Prostate gland (tissue), 2 donors: ENCODE measurements at regions not wholly inside any gene's neighbourhood (a gene's known extent, or its start where the extent isn't known, plus 50 kb on each side); places are given as distances from the start of the nearest gene placed in this dataset.

Source experiments
- POLR2A ChIP-seq: fragments of 450-650 bp; IDR thresholded peaks from one replicate; pipeline ENCODE4 v1.6.1; 2016; ENCODE audit warnings: antibody characterized with exemption, mild to moderate bottlenecking
- TF ChIP-seq, protein P1 (sequence below), 4 experiments: fragments of 200-600 bp in 2 of 4; fragments of 450-650 bp in 2 of 4; sonication (generic) in 2 of 4; IDR thresholded peaks; 1 replicate in 3 of 4; 2 replicates in 1 of 4; pipeline ENCODE4 v1.5.1; 2016 to 2019; ENCODE audit warnings: antibody characterized with exemption in 4 of 4, mild to moderate bottlenecking in 2 of 4, moderate library complexity in 2 of 4

DNA sequence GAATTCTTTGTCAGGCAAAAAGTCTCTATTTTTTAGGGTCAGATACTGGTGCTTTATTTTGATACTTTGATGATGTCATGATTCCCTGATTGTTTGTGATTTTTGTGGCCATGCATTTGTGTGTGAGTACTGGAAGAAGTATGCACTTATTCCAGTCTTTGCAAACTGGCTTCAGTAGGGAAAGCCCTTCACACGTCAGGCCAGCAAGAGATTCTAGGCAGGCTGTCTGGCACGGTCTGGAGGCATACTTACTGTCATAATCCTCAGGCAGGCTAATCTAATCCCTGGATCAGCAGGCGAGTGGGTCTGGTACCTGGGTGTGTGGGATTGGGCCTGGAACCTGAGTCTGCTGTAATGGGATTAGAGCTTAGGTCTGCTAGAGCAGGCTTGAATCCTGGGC, 391.8 kb upstream of the MMS22L start:
- TF ChIP-seq POLR2A: no peak
- TF ChIP-seq, protein P1, sequence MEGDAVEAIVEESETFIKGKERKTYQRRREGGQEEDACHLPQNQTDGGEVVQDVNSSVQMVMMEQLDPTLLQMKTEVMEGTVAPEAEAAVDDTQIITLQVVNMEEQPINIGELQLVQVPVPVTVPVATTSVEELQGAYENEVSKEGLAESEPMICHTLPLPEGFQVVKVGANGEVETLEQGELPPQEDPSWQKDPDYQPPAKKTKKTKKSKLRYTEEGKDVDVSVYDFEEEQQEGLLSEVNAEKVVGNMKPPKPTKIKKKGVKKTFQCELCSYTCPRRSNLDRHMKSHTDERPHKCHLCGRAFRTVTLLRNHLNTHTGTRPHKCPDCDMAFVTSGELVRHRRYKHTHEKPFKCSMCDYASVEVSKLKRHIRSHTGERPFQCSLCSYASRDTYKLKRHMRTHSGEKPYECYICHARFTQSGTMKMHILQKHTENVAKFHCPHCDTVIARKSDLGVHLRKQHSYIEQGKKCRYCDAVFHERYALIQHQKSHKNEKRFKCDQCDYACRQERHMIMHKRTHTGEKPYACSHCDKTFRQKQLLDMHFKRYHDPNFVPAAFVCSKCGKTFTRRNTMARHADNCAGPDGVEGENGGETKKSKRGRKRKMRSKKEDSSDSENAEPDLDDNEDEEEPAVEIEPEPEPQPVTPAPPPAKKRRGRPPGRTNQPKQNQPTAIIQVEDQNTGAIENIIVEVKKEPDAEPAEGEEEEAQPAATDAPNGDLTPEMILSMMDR (IDR thresholded peaks at IDR 0.05): no peak
